Mesothelial cell of epicardium (in vitro differentiated cells): ENCODE measurements at regions not wholly inside any gene's neighbourhood (a gene's known extent, or its start where the extent isn't known, plus 50 kb on each side); places are given as distances from the start of the nearest gene placed in this dataset.

Experiments used
- DNase-seq, 2 experiments: peaks; one replicate each; pipeline ENCODE4 v3.0.0; 2021; ENCODE audit warnings: low spot score in 2 of 2; ENCODE audit not compliant: unreplicated experiment in 2 of 2
- H3K27ac Mint-ChIP-seq: 2 replicates; pipeline ENCODE4 v1.8.0; 2021; ENCODE audit warnings: mixed read lengths
- H3K27me3 Mint-ChIP-seq: 2 replicates; pipeline ENCODE4 v1.8.0; 2021; ENCODE audit warnings: low read depth, mixed read lengths
- H3K36me3 Mint-ChIP-seq: 2 replicates; pipeline ENCODE4 v1.8.0; 2021; ENCODE audit warnings: mixed read lengths
- H3K4me1 Mint-ChIP-seq: 2 replicates; pipeline ENCODE4 v1.8.0; 2021; ENCODE audit warnings: mixed read lengths
- H3K4me3 Mint-ChIP-seq: 2 replicates; pipeline ENCODE4 v1.8.0; 2021; ENCODE audit warnings: mild to moderate bottlenecking, moderate library complexity, mixed read lengths
- H3K9me3 Mint-ChIP-seq: 2 replicates; pipeline ENCODE4 v1.8.0; 2021; ENCODE audit warnings: mixed read lengths
- TF ChIP-seq, protein P1 (sequence below): fragments of 200-600 bp; sonication (generic); IDR thresholded peaks from one replicate; pipeline ENCODE4 v1.5.0; 2021; ENCODE audit warnings: antibody characterized with exemption; ENCODE audit not compliant: unreplicated experiment

GRCh38 chr3:18499301-18499700, 74.2 kb upstream of the SATB1 start:
- H3K27ac Mint-ChIP-seq: no peak overlapping the region
- peaks cover 13% of the 10 kb centered on the region for H3K4me1 Mint-ChIP-seq
- no peaks in the 10 kb centered on the region for H3K36me3 Mint-ChIP-seq
- no peak for DNase-seq
- H3K9me3 Mint-ChIP-seq: no peaks in the 10 kb centered on the region
- no peak overlapping the region for H3K4me3 Mint-ChIP-seq
- H3K27me3 Mint-ChIP-seq: no peaks in the 10 kb centered on the region
- TF ChIP-seq, protein P1, sequence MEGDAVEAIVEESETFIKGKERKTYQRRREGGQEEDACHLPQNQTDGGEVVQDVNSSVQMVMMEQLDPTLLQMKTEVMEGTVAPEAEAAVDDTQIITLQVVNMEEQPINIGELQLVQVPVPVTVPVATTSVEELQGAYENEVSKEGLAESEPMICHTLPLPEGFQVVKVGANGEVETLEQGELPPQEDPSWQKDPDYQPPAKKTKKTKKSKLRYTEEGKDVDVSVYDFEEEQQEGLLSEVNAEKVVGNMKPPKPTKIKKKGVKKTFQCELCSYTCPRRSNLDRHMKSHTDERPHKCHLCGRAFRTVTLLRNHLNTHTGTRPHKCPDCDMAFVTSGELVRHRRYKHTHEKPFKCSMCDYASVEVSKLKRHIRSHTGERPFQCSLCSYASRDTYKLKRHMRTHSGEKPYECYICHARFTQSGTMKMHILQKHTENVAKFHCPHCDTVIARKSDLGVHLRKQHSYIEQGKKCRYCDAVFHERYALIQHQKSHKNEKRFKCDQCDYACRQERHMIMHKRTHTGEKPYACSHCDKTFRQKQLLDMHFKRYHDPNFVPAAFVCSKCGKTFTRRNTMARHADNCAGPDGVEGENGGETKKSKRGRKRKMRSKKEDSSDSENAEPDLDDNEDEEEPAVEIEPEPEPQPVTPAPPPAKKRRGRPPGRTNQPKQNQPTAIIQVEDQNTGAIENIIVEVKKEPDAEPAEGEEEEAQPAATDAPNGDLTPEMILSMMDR: no peak

- Mint-ChIP-seq H3K27ac (no peak overlapping the region), H3K36me3 (no peaks in the 10 kb centered on the region), H3K27me3 (no peaks in the 10 kb centered on the region), H3K4me3 (no peak overlapping the region), H3K4me1 (peaks cover 3% of the 10 kb centered on the region), H3K9me3 (no peaks in the 10 kb centered on the region)
- DNase-seq: no peak
- TF ChIP-seq, protein P1: no peak
Measured at GRCh38 chr3:18494251-18494650, 69.1 kb upstream of the SATB1 start.

GRCh38 chr3:18489939-18490338, 64.8 kb upstream of the SATB1 start:
- H3K4me3 Mint-ChIP-seq: no peak overlapping the region
- no peak for DNase-seq
- no peaks in the 10 kb centered on the region for H3K36me3 Mint-ChIP-seq
- no peaks in the 10 kb centered on the region for H3K27me3 Mint-ChIP-seq
- H3K27ac Mint-ChIP-seq: no peak overlapping the region
- H3K9me3 Mint-ChIP-seq: peaks cover 6% of the 10 kb centered on the region
- TF ChIP-seq, protein P1: no peak
- peaks cover 3% of the 10 kb centered on the region for H3K4me1 Mint-ChIP-seq

- no peak overlapping the region for H3K4me3 Mint-ChIP-seq
Measured at GRCh38 chr3:18483226-18483625, 58.1 kb upstream of the SATB1 start.

GRCh38 chr3:18481946-18482548, 56.9 kb upstream of the SATB1 start:
- Mint-ChIP-seq H3K9me3 (peaks cover 13% of the 10 kb centered on the region), H3K36me3 (peaks cover 5% of the 10 kb centered on the region), H3K27ac (peak overlapping the region; percentile 20), H3K4me1 (peaks cover 19% of the 10 kb centered on the region), H3K27me3 (no peaks in the 10 kb centered on the region), H3K4me3 (no peak overlapping the region)
- no peak for DNase-seq
- TF ChIP-seq, protein P1: no peak

More at GRCh38 chr3:18483226-18483625, 58.1 kb upstream of the SATB1 start:
- peaks cover 6% of the 10 kb centered on the region for H3K9me3 Mint-ChIP-seq
- TF ChIP-seq, protein P1: no peak
- no peak for DNase-seq
- H3K27me3 Mint-ChIP-seq: no peaks in the 10 kb centered on the region
- H3K4me1 Mint-ChIP-seq: peaks cover 19% of the 10 kb centered on the region
- no peak overlapping the region for H3K27ac Mint-ChIP-seq
- no peaks in the 10 kb centered on the region for H3K36me3 Mint-ChIP-seq

GRCh38 chr3:18477620-18478019, 52.5 kb upstream of the SATB1 start:
- Mint-ChIP-seq H3K36me3 (peaks cover 7% of the 10 kb centered on the region), H3K4me1 (peaks cover 21% of the 10 kb centered on the region), H3K27me3 (no peaks in the 10 kb centered on the region), H3K9me3 (peaks cover 9% of the 10 kb centered on the region), H3K4me3 (no peak overlapping the region), H3K27ac (no peak overlapping the region)
- TF ChIP-seq, protein P1: no peak
- no peak for DNase-seq
